Esophagus muscularis mucosa (tissue), 4 donors: ENCODE measurements at regions not wholly inside any gene's neighbourhood (a gene's known extent, or its start where the extent isn't known, plus 50 kb on each side); places are given as distances from the start of the nearest gene placed in this dataset.

Experiments used
- CTCF ChIP-seq, 3 experiments: fragments of 200-600 bp in 2 of 3; fragments of 450-650 bp in 1 of 3; sonication (generic) in 2 of 3; IDR thresholded peaks; one replicate each; pipeline ENCODE4 v1.5.1; 2017 to 2019; ENCODE audit warnings: antibody characterized with exemption in 3 of 3, mild to moderate bottlenecking in 2 of 3, moderate library complexity in 1 of 3
- EP300 ChIP-seq: sonication (generic); formaldehyde crosslinking; IDR thresholded peaks from one replicate; pipeline ENCODE4 v1.6.1; 2017; ENCODE audit warnings: antibody characterized with exemption
- POLR2A ChIP-seq: fragments of 450-650 bp; IDR thresholded peaks from one replicate; pipeline ENCODE4 v1.6.1; 2017; ENCODE audit warnings: antibody characterized with exemption, moderate library complexity, mild to moderate bottlenecking, low read depth
- POLR2AphosphoS5 ChIP-seq, 2 donors: sonication (generic); formaldehyde crosslinking; IDR thresholded peaks; one replicate each; pipeline ENCODE4 v1.6.1; 2017; ENCODE audit warnings: antibody characterized with exemption in 2 of 2

- no peak for TF ChIP-seq CTCF (IDR thresholded peaks at IDR 0.05)
- no peak for TF ChIP-seq EP300
- TF ChIP-seq POLR2AphosphoS5 (IDR thresholded peaks at IDR 0.05), result no peak
- no peak for TF ChIP-seq POLR2A
Measured at GRCh38 chr5:3143382-3143781, 391.9 kb upstream of the IRX2 start.
